B cell (primary cell): ENCODE measurements at regions not wholly inside any gene's neighbourhood (a gene's known extent, or its start where the extent isn't known, plus 50 kb on each side); places are given as distances from the start of the nearest gene placed in this dataset.

ENCODE experiments used
- EZH2 ChIP-seq: IDR thresholded peaks from 2 replicates; pipeline ENCODE4 v1.6.1; 2012; ENCODE audit warnings: borderline replicate concordance, low read depth, mild to moderate bottlenecking, moderate library complexity, low read length; ENCODE audit not compliant: insufficient read depth, poor library complexity, severe bottlenecking
- TF ChIP-seq, protein P1 (sequence below): fragments of 200-600 bp; IDR thresholded peaks from one replicate; pipeline ENCODE4 v1.8.0; 2022; ENCODE audit warnings: antibody characterized with exemption, mild to moderate bottlenecking

DNA sequence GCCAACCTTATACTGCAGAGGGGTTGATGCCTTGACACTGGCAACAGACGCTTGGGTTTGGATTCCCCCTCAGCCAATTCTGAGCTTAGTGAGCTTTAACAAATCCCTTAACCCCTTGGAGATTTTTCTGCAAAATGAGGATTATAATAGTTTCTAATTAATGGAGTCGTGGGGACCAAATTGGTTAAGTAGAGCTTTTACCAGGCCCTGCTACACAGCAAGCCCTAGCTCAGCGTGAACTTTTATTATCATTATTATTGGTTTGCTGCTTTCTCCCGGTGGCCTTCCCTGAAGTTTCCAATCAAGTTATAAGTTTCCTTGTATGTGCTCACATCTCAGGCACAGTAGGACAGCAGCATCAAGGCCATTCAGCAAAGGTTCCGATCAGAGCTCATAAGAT, 156.6 kb upstream of the GUCY1A2 start:
- TF ChIP-seq, protein P1, sequence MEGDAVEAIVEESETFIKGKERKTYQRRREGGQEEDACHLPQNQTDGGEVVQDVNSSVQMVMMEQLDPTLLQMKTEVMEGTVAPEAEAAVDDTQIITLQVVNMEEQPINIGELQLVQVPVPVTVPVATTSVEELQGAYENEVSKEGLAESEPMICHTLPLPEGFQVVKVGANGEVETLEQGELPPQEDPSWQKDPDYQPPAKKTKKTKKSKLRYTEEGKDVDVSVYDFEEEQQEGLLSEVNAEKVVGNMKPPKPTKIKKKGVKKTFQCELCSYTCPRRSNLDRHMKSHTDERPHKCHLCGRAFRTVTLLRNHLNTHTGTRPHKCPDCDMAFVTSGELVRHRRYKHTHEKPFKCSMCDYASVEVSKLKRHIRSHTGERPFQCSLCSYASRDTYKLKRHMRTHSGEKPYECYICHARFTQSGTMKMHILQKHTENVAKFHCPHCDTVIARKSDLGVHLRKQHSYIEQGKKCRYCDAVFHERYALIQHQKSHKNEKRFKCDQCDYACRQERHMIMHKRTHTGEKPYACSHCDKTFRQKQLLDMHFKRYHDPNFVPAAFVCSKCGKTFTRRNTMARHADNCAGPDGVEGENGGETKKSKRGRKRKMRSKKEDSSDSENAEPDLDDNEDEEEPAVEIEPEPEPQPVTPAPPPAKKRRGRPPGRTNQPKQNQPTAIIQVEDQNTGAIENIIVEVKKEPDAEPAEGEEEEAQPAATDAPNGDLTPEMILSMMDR: no peak
- TF ChIP-seq EZH2: no peak
